ENCODE measurements at regions not wholly inside any gene's neighbourhood (a gene's known extent, or its start where the extent isn't known, plus 50 kb on each side); places are given as distances from the start of the nearest gene placed in this dataset.
A peak's percentile ranks its signal among the peaks of the same experiment; 100 is the strongest.

GRCh38 chr5:158644301-158644700 lies 455.4 kb downstream of the EBF1 start:
- no peak for FAIRE-seq
- DNase-seq (ENCODE audit: insufficient read length, low spot score): no peak

- FAIRE-seq: no peak
- DNase-seq (ENCODE audit: insufficient read length, low spot score): no peak
Measured at GRCh38 chr5:158643840-158644239, 455.9 kb downstream of the EBF1 start.

GRCh38 chr5:158642879-158643278 lies 456.8 kb downstream of the EBF1 start:
- DNase-seq (ENCODE audit: insufficient read length, low spot score) (no peak), FAIRE-seq (no peak)

GRCh38 chr5:158641016-158641415 lies 458.7 kb downstream of the EBF1 start:
- FAIRE-seq (no peak), DNase-seq (ENCODE audit: insufficient read length, low spot score) (no peak)

- no peak for FAIRE-seq
- DNase-seq (ENCODE audit: insufficient read length, low spot score): peak; percentile 7
Measured at GRCh38 chr5:158640593-158640980, 459.1 kb downstream of the EBF1 start.

GRCh38 chr5:158639881-158640592 lies 459.7 kb downstream of the EBF1 start:
- FAIRE-seq: peak; percentile 26
- DNase-seq (ENCODE audit: insufficient read length, low spot score): no peak

- no peak for FAIRE-seq
Measured at GRCh38 chr5:158638396-158638795, 461.3 kb downstream of the EBF1 start.

GRCh38 chr5:158637039-158637438 lies 462.7 kb downstream of the EBF1 start:
- no peak for FAIRE-seq
- no peak for DNase-seq (ENCODE audit: insufficient read length, low spot score)

More at GRCh38 chr5:158638396-158638795, 461.3 kb downstream of the EBF1 start:
- DNase-seq (ENCODE audit: insufficient read length, low spot score): no peak

- FAIRE-seq (no peak), DNase-seq (ENCODE audit: insufficient read length, low spot score) (no peak)
Measured at GRCh38 chr5:158635565-158635964, 464.2 kb downstream of the EBF1 start.

- no peak for FAIRE-seq
- DNase-seq (ENCODE audit: insufficient read length, low spot score): no peak
Measured at GRCh38 chr5:158634714-158635113, 465.0 kb downstream of the EBF1 start.

GRCh38 chr5:158629591-158630312 lies 470.0 kb downstream of the EBF1 start:
- DNase-seq (ENCODE audit: insufficient read length, low spot score) (no peak), FAIRE-seq (no peak)

- FAIRE-seq (no peak), DNase-seq (ENCODE audit: insufficient read length, low spot score) (no peak)
Measured at GRCh38 chr5:158626718-158627117, 473.0 kb downstream of the EBF1 start.

GRCh38 chr5:158623971-158624370 lies 475.7 kb downstream of the EBF1 start:
- no peak for FAIRE-seq
- DNase-seq (ENCODE audit: insufficient read length, low spot score): no peak

GRCh38 chr5:158621391-158621790 lies 478.3 kb downstream of the EBF1 start:
- no peak for DNase-seq (ENCODE audit: insufficient read length, low spot score)
- FAIRE-seq: no peak

- FAIRE-seq (no peak), DNase-seq (ENCODE audit: insufficient read length, low spot score) (no peak)
Measured at GRCh38 chr5:158619083-158619788, 480.5 kb downstream of the EBF1 start.

GRCh38 chr5:158618256-158618655 lies 481.5 kb downstream of the EBF1 start:
- FAIRE-seq: no peak

GRCh38 chr5:158616707-158617106 lies 483.0 kb downstream of the EBF1 start:
- DNase-seq (ENCODE audit: insufficient read length, low spot score) (no peak), FAIRE-seq (no peak)

More at GRCh38 chr5:158618256-158618655, 481.5 kb downstream of the EBF1 start:
- no peak for DNase-seq (ENCODE audit: insufficient read length, low spot score)

- no peak for DNase-seq (ENCODE audit: insufficient read length, low spot score)
- FAIRE-seq: no peak
Measured at GRCh38 chr5:158614951-158615350, 484.8 kb downstream of the EBF1 start.

- no peak for DNase-seq (ENCODE audit: insufficient read length, low spot score)
- no peak for FAIRE-seq
Measured at GRCh38 chr5:158611581-158611980, 488.1 kb downstream of the EBF1 start.

GRCh38 chr5:158610051-158610415 lies 489.7 kb downstream of the EBF1 start:
- no peak for FAIRE-seq

GRCh38 chr5:158609333-158610050 lies 490.2 kb downstream of the EBF1 start:
- no peak for DNase-seq (ENCODE audit: insufficient read length, low spot score)
- FAIRE-seq: no peak

More at GRCh38 chr5:158610051-158610415, 489.7 kb downstream of the EBF1 start:
- no peak for DNase-seq (ENCODE audit: insufficient read length, low spot score)
